ENCODE measurements at regions not wholly inside any gene's neighbourhood (a gene's known extent, or its start where the extent isn't known, plus 50 kb on each side); places are given as distances from the start of the nearest gene placed in this dataset.

- H3K4me3 ChIP-seq (ENCODE audit: low read depth, low read length) = no peak overlapping the region
- DNase-seq (ENCODE audit: low read depth) = no peak
- FAIRE-seq = no peak
- no peaks in the 10 kb centered on the region for H3K27me3 ChIP-seq (ENCODE audit: control insufficient read depth, insufficient read depth, low read length)
- no peaks in the 10 kb centered on the region for H3K36me3 ChIP-seq (ENCODE audit: control insufficient read depth, insufficient read depth, low read length)
- TF ChIP-seq CTCF (IDR thresholded peaks at IDR 0.05; ENCODE audit: insufficient read depth, low read length, severe bottlenecking) = no peak
Measured at GRCh38 chr1:4307911-4308545, 346.4 kb upstream of the AJAP1 start.

- H3K36me3 ChIP-seq (ENCODE audit: control insufficient read depth, insufficient read depth, low read length) = no peaks in the 10 kb centered on the region
- H3K27me3 ChIP-seq (ENCODE audit: control insufficient read depth, insufficient read depth, low read length) = no peaks in the 10 kb centered on the region
- no peak for FAIRE-seq
- TF ChIP-seq CTCF (IDR thresholded peaks at IDR 0.05; ENCODE audit: insufficient read depth, low read length, severe bottlenecking) = no peak
- H3K4me3 ChIP-seq (ENCODE audit: low read depth, low read length) = no peak overlapping the region
- DNase-seq (ENCODE audit: low read depth) = no peak
Measured at GRCh38 chr1:4308806-4309205, 345.6 kb upstream of the AJAP1 start.

- no peaks in the 10 kb centered on the region for H3K27me3 ChIP-seq (ENCODE audit: control insufficient read depth, insufficient read depth, low read length)
- H3K36me3 ChIP-seq (ENCODE audit: control insufficient read depth, insufficient read depth, low read length) = no peaks in the 10 kb centered on the region
- no peak for TF ChIP-seq CTCF (IDR thresholded peaks at IDR 0.05; ENCODE audit: insufficient read depth, low read length, severe bottlenecking)
- DNase-seq (ENCODE audit: low read depth) = no peak
- H3K4me3 ChIP-seq (ENCODE audit: low read depth, low read length) = no peak overlapping the region
- FAIRE-seq = no peak
Measured at GRCh38 chr1:4309676-4310320, 344.6 kb upstream of the AJAP1 start.

GRCh38 chr1:4310396-4310923 is 343.9 kb upstream of the AJAP1 start:
- no peak for FAIRE-seq
- TF ChIP-seq CTCF (IDR thresholded peaks at IDR 0.05; ENCODE audit: insufficient read depth, low read length, severe bottlenecking) = no peak
- Histone ChIP-seq H3K4me3 (ENCODE audit: low read depth, low read length) (no peak overlapping the region), H3K36me3 (ENCODE audit: control insufficient read depth, insufficient read depth, low read length) (no peaks in the 10 kb centered on the region), H3K27me3 (ENCODE audit: control insufficient read depth, insufficient read depth, low read length) (no peaks in the 10 kb centered on the region)
- DNase-seq (ENCODE audit: low read depth) = no peak

GRCh38 chr1:4312024-4312423 is 342.4 kb upstream of the AJAP1 start:
- H3K36me3 ChIP-seq (ENCODE audit: control insufficient read depth, insufficient read depth, low read length) = no peaks in the 10 kb centered on the region
- FAIRE-seq = no peak
- TF ChIP-seq CTCF (IDR thresholded peaks at IDR 0.05; ENCODE audit: insufficient read depth, low read length, severe bottlenecking) = no peak
- no peak overlapping the region for H3K4me3 ChIP-seq (ENCODE audit: low read depth, low read length)
- H3K27me3 ChIP-seq (ENCODE audit: control insufficient read depth, insufficient read depth, low read length) = no peaks in the 10 kb centered on the region
- DNase-seq (ENCODE audit: low read depth) = no peak
